ENCODE measurements at regions not wholly inside any gene's neighbourhood (a gene's known extent, or its start where the extent isn't known, plus 50 kb on each side); places are given as distances from the start of the nearest gene placed in this dataset.

- TF ChIP-seq, protein P1, sequence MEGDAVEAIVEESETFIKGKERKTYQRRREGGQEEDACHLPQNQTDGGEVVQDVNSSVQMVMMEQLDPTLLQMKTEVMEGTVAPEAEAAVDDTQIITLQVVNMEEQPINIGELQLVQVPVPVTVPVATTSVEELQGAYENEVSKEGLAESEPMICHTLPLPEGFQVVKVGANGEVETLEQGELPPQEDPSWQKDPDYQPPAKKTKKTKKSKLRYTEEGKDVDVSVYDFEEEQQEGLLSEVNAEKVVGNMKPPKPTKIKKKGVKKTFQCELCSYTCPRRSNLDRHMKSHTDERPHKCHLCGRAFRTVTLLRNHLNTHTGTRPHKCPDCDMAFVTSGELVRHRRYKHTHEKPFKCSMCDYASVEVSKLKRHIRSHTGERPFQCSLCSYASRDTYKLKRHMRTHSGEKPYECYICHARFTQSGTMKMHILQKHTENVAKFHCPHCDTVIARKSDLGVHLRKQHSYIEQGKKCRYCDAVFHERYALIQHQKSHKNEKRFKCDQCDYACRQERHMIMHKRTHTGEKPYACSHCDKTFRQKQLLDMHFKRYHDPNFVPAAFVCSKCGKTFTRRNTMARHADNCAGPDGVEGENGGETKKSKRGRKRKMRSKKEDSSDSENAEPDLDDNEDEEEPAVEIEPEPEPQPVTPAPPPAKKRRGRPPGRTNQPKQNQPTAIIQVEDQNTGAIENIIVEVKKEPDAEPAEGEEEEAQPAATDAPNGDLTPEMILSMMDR (IDR thresholded peaks at IDR 0.05; ENCODE audit: control insufficient read depth, extremely low read depth, insufficient read depth), result peak; percentile 45
- DNase-seq (ENCODE audit: low read depth), result no peak
- H3K4me3 ChIP-seq (ENCODE audit: low read depth, low read length), result no peak overlapping the region
These were observed 611.2 kb downstream of the PPP4R3C start for GRCh38 chrX:26851981-26852380.

DNA sequence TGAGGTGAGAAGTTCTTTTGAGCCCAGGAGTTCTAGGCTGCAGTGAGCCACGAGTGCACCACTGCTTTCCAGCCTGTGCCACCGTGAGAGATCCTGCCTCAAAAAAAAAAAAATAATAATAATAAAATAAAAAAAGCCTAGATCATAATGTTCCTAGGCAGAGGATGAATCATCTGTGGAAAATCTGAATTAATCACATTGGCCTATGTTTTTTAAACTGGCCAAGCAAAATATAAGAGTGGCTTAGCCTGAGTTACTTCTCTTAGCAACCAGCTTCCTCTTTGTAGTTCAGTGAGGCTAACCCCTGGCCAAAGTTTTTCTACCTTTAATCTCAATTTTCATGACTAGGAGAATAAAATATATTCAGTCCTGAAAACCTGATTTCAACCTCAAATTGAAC lies 614.6 kb downstream of the PPP4R3C start:
- no peak for DNase-seq (ENCODE audit: low read depth)
- H3K4me3 ChIP-seq (ENCODE audit: low read depth, low read length), result no peak overlapping the region
- TF ChIP-seq, protein P1 (IDR thresholded peaks at IDR 0.05; ENCODE audit: control insufficient read depth, extremely low read depth, insufficient read depth), result no peak

GRCh38 chrX:26845056-26845455 lies 618.1 kb downstream of the PPP4R3C start:
- TF ChIP-seq, protein P1 (IDR thresholded peaks at IDR 0.05; ENCODE audit: control insufficient read depth, extremely low read depth, insufficient read depth), result no peak
- DNase-seq (ENCODE audit: low read depth), result no peak
- H3K4me3 ChIP-seq (ENCODE audit: low read depth, low read length), result no peak overlapping the region

GRCh38 chrX:26822448-26822847 lies 606.5 kb downstream of the MAGEB5 start:
- no peak for DNase-seq (ENCODE audit: low read depth)
- TF ChIP-seq, protein P1 (IDR thresholded peaks at IDR 0.05; ENCODE audit: control insufficient read depth, extremely low read depth, insufficient read depth), result no peak

DNA sequence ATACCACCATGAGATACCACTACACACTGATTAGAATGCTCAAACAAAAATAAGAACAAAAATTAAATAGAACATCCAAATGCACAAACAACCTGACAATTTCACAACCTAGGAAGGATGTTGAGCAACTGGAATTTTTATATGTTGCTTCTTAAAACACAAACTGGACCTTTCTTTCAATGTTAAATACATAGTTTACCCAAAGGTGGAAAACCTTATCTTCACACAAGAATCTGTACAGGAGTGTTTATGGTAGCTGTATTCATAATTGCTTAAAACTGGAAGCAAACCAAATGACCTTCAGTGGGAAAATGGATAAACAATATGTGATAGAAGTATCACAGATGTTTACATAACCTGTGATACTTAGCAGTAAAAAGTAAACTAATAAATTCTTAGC lies 573.8 kb downstream of the MAGEB5 start:
- no peak for DNase-seq (ENCODE audit: low read depth)
- TF ChIP-seq, protein P1 (IDR thresholded peaks at IDR 0.05; ENCODE audit: control insufficient read depth, extremely low read depth, insufficient read depth), result no peak
- H3K4me3 ChIP-seq (ENCODE audit: low read depth, low read length), result no peak overlapping the region

More at GRCh38 chrX:26822448-26822847, 606.5 kb downstream of the MAGEB5 start:
- no peak overlapping the region for H3K4me3 ChIP-seq (ENCODE audit: low read depth, low read length)

DNA sequence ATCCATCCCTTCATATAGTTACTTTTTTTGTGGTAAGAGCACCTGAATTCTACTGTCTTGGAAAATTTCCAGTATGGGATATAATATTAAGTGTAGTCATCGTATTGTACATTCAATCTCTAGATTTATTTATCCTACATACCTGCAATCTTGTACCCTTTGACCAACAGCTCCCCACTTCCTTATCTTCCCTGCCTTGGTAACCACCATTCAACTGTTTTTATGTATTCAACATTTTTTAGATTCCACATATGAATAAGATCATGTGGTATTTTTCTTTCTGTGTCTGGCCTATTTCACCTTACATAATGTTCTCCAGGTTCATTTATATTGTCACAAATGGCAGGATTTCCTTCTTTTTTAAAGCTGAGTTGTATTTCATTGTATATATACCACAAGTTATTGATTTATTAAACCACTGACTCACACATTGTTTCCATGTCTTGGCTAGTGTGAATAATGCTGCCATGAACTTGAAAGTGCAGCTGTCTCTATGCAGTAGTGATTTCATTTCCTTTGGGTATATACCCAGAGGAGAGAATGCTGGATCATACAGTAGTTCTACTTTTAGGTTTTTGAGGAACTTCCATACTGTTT lies 572.5 kb downstream of the MAGEB5 start:
- TF ChIP-seq, protein P1 (IDR thresholded peaks at IDR 0.05; ENCODE audit: control insufficient read depth, extremely low read depth, insufficient read depth), result no peak
- H3K4me3 ChIP-seq (ENCODE audit: low read depth, low read length), result no peak overlapping the region

More for the DNA sequence above, 572.5 kb downstream of the MAGEB5 start:
- DNase-seq (ENCODE audit: low read depth), result no peak
